ENCODE measurements at regions not wholly inside any gene's neighbourhood (a gene's known extent, or its start where the extent isn't known, plus 50 kb on each side); places are given as distances from the start of the nearest gene placed in this dataset.

GRCh38 chr7:131741446-131741845 is 185.0 kb upstream of the PODXL start:
- WGBS (ENCODE audit: low lambda C conversion rate): 22% methylated on average over 4 of the region's 4 CpGs
- Histone ChIP-seq H3K4me3 (ENCODE audit: low read depth in 2 of 2, low read length in 1 of 2) (no peak overlapping the region), H3F3A (replicated peaks; ENCODE audit: insufficient read depth) (no peaks in the 10 kb centered on the region), H3K36me3 (replicated peaks in 1 of 2; ENCODE audit: control insufficient read depth in 1 of 2, insufficient read depth in 2 of 2, low read length in 1 of 2) (no peaks in the 10 kb centered on the region), H2AFZ (ENCODE audit: low read depth) (no peak overlapping the region), H3K9me3 (no peaks in the 10 kb centered on the region), H3K9ac (no peak overlapping the region), H3K79me2 (ENCODE audit: insufficient read depth) (no peaks in the 10 kb centered on the region), H3K27me3 (ENCODE audit: insufficient read depth) (peaks cover 7% of the 10 kb centered on the region; the same call in 1 of the 2 replicates), H3K4me2 (no peak overlapping the region), H3K9me2 (no peaks in the 10 kb centered on the region), H3K4me1 (ENCODE audit: control insufficient read depth in 1 of 2, insufficient read depth in 2 of 2, low read depth in 1 of 2, low read length in 1 of 2) (no peaks in the 10 kb centered on the region), H3K27ac (ENCODE audit: low read depth in 2 of 2, low read length in 1 of 2) (no peak overlapping the region), H4K20me1 (ENCODE audit: insufficient read depth) (no peaks in the 10 kb centered on the region)
- CTCF ChIA-PET: interaction anchor here (0.7 to 2.2 kb wide), 3 partner anchors 50 to 118 kb away, joined by 4 to 9 read pairs (median 7); no protein-coding TSS in a partner anchor
- POLR2A ChIA-PET: no interaction called here
- no peak for TF ChIP-seq MAX (IDR thresholded peaks at IDR 0.05; ENCODE audit: low read depth)
- TF ChIP-seq, protein P1, sequence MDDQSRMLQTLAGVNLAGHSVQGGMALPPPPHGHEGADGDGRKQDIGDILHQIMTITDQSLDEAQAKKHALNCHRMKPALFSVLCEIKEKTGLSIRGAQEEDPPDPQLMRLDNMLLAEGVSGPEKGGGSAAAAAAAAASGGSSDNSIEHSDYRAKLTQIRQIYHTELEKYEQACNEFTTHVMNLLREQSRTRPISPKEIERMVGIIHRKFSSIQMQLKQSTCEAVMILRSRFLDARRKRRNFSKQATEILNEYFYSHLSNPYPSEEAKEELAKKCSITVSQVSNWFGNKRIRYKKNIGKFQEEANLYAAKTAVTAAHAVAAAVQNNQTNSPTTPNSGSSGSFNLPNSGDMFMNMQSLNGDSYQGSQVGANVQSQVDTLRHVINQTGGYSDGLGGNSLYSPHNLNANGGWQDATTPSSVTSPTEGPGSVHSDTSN (IDR thresholded peaks at IDR 0.05): no peak
- TF ChIP-seq TCF12 (IDR thresholded peaks at IDR 0.05): no peak
- TF ChIP-seq FOSL2 (IDR thresholded peaks at IDR 0.05; ENCODE audit: borderline replicate concordance, low read depth): no peak
- TF ChIP-seq EP300 (IDR thresholded peaks at IDR 0.05; ENCODE audit: borderline replicate concordance in 1 of 2, low read depth in 1 of 2, low read length in 1 of 2): no peak
- TF ChIP-seq, protein P2, sequence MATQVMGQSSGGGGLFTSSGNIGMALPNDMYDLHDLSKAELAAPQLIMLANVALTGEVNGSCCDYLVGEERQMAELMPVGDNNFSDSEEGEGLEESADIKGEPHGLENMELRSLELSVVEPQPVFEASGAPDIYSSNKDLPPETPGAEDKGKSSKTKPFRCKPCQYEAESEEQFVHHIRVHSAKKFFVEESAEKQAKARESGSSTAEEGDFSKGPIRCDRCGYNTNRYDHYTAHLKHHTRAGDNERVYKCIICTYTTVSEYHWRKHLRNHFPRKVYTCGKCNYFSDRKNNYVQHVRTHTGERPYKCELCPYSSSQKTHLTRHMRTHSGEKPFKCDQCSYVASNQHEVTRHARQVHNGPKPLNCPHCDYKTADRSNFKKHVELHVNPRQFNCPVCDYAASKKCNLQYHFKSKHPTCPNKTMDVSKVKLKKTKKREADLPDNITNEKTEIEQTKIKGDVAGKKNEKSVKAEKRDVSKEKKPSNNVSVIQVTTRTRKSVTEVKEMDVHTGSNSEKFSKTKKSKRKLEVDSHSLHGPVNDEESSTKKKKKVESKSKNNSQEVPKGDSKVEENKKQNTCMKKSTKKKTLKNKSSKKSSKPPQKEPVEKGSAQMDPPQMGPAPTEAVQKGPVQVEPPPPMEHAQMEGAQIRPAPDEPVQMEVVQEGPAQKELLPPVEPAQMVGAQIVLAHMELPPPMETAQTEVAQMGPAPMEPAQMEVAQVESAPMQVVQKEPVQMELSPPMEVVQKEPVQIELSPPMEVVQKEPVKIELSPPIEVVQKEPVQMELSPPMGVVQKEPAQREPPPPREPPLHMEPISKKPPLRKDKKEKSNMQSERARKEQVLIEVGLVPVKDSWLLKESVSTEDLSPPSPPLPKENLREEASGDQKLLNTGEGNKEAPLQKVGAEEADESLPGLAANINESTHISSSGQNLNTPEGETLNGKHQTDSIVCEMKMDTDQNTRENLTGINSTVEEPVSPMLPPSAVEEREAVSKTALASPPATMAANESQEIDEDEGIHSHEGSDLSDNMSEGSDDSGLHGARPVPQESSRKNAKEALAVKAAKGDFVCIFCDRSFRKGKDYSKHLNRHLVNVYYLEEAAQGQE (IDR thresholded peaks at IDR 0.05; ENCODE audit: low read depth, low read length): no peak
- no peak for DNase-seq

- H3K9me2 ChIP-seq: no peaks in the 10 kb centered on the region
- ChIA-PET CTCF (no interaction called here), POLR2A (no interaction called here)
- H3K9me3 ChIP-seq: no peaks in the 10 kb centered on the region
- H3K9ac ChIP-seq: no peak overlapping the region
- no peaks in the 10 kb centered on the region for H3K36me3 ChIP-seq (replicated peaks in 1 of 2; ENCODE audit: control insufficient read depth in 1 of 2, insufficient read depth in 2 of 2, low read length in 1 of 2)
- H3K27me3 ChIP-seq (ENCODE audit: insufficient read depth): peaks cover 15% of the 10 kb centered on the region; the same call in 1 of the 2 replicates
- 36% methylated on average over 25 of the region's 25 CpGs for WGBS (ENCODE audit: low lambda C conversion rate)
- no peak overlapping the region for H2AFZ ChIP-seq (ENCODE audit: low read depth)
- no peaks in the 10 kb centered on the region for H3K79me2 ChIP-seq (ENCODE audit: insufficient read depth)
- TF ChIP-seq RCOR1 (IDR thresholded peaks at IDR 0.05; ENCODE audit: low read length): no peak
- TF ChIP-seq, protein P3, sequence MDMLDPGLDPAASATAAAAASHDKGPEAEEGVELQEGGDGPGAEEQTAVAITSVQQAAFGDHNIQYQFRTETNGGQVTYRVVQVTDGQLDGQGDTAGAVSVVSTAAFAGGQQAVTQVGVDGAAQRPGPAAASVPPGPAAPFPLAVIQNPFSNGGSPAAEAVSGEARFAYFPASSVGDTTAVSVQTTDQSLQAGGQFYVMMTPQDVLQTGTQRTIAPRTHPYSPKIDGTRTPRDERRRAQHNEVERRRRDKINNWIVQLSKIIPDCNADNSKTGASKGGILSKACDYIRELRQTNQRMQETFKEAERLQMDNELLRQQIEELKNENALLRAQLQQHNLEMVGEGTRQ (IDR thresholded peaks at IDR 0.05; ENCODE audit: borderline replicate concordance, low read depth, low read length): no peak
- no peak overlapping the region for H3K4me2 ChIP-seq
- no peaks in the 10 kb centered on the region for H3F3A ChIP-seq (replicated peaks; ENCODE audit: insufficient read depth)
- H3K27ac ChIP-seq (ENCODE audit: low read depth in 2 of 2, low read length in 1 of 2): no peak overlapping the region
- no peaks in the 10 kb centered on the region for H4K20me1 ChIP-seq (ENCODE audit: insufficient read depth)
- DNase-seq: no peak
- no peaks in the 10 kb centered on the region for H3K4me1 ChIP-seq (ENCODE audit: control insufficient read depth in 1 of 2, insufficient read depth in 2 of 2, low read depth in 1 of 2, low read length in 1 of 2)
- H3K4me3 ChIP-seq (ENCODE audit: low read depth in 2 of 2, low read length in 1 of 2): no peak overlapping the region
Measured at GRCh38 chr7:131737746-131738465, 181.5 kb upstream of the PODXL start.

Measured in SK-N-SH (cell line).